ENCODE measurements at regions not wholly inside any gene's neighbourhood (a gene's known extent, or its start where the extent isn't known, plus 50 kb on each side); places are given as distances from the start of the nearest gene placed in this dataset.

DNA sequence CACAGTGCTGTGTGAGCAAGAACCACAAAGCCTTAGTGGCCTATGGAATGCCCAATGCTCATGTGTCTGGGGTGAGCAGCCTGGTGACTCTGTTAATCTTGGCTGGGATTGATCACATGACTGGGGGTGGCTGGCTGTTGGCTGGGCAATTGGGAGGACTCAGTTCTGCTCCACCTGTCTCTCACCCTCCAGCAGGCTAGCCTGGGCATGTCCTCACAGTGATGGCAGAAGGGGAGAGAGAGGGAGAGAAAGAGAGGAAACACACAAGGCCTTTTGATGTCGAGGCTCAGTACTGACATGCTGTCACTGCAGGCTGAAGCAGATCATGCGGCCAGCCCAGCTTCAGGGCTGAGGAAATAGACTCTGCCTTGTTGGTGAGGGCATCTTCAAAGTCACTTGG, 136.8 kb downstream of the TBX5 start:
- TF ChIP-seq, protein P1, sequence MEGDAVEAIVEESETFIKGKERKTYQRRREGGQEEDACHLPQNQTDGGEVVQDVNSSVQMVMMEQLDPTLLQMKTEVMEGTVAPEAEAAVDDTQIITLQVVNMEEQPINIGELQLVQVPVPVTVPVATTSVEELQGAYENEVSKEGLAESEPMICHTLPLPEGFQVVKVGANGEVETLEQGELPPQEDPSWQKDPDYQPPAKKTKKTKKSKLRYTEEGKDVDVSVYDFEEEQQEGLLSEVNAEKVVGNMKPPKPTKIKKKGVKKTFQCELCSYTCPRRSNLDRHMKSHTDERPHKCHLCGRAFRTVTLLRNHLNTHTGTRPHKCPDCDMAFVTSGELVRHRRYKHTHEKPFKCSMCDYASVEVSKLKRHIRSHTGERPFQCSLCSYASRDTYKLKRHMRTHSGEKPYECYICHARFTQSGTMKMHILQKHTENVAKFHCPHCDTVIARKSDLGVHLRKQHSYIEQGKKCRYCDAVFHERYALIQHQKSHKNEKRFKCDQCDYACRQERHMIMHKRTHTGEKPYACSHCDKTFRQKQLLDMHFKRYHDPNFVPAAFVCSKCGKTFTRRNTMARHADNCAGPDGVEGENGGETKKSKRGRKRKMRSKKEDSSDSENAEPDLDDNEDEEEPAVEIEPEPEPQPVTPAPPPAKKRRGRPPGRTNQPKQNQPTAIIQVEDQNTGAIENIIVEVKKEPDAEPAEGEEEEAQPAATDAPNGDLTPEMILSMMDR (IDR thresholded peaks at IDR 0.05): no peak
- no peak for TF ChIP-seq POLR2A (IDR thresholded peaks at IDR 0.05)

Data from testis (tissue), 2 donors.